ENCODE measurements at regions not wholly inside any gene's neighbourhood (a gene's known extent, or its start where the extent isn't known, plus 50 kb on each side); places are given as distances from the start of the nearest gene placed in this dataset.

- TF ChIP-seq CTCF (IDR thresholded peaks at IDR 0.05), result no peak
- no peak for TF ChIP-seq POLR2A (IDR thresholded peaks at IDR 0.05; ENCODE audit: low read depth)
- TF ChIP-seq POLR2AphosphoS5 (IDR thresholded peaks at IDR 0.05), result no peak
- TF ChIP-seq EP300 (IDR thresholded peaks at IDR 0.05), result no peak
Observed at GRCh38 chr16:65572156-65572555, 450.3 kb upstream of the CDH11 start.
